ENCODE measurements at regions not wholly inside any gene's neighbourhood (a gene's known extent, or its start where the extent isn't known, plus 50 kb on each side); places are given as distances from the start of the nearest gene placed in this dataset.
"Not testable (repeated sequence)": the region's sequence is repeated elsewhere in the genome, so short reads cannot be mapped to it uniquely, and the experiment has no call there.

- not testable (repeated sequence) for TF ChIP-seq CTCF, EP300, POLR2A (IDR thresholded peaks at IDR 0.05)
These were observed 712.2 kb upstream of the PKDCC start for GRCh38 chr2:41335573-41335972.

All from stomach (tissue), 4 donors.